Progenitor cell of endocrine pancreas (in vitro differentiated cells): ENCODE measurements at regions not wholly inside any gene's neighbourhood (a gene's known extent, or its start where the extent isn't known, plus 50 kb on each side); places are given as distances from the start of the nearest gene placed in this dataset.
"Not testable (repeated sequence)": the region's sequence is repeated elsewhere in the genome, so short reads cannot be mapped to it uniquely, and the experiment has no call there.

Source experiments
- DNase-seq: peaks from one replicate; pipeline ENCODE4 v3.0.0; 2021; ENCODE audit warnings: low spot score; ENCODE audit not compliant: unreplicated experiment
- H3K27ac Mint-ChIP-seq: 2 replicates; pipeline ENCODE4 v1.8.0; 2021; ENCODE audit warnings: mild to moderate bottlenecking, moderate library complexity, mixed read lengths
- H3K27me3 Mint-ChIP-seq: 2 replicates; pipeline ENCODE4 v1.8.0; 2021; ENCODE audit warnings: mixed read lengths
- H3K36me3 Mint-ChIP-seq: 2 replicates; pipeline ENCODE4 v1.8.0; 2022; ENCODE audit warnings: mixed read lengths; ENCODE audit not compliant: insufficient read depth
- H3K4me1 Mint-ChIP-seq: 2 replicates; pipeline ENCODE4 v1.8.0; 2021; ENCODE audit warnings: low read depth, mixed read lengths
- H3K4me3 Mint-ChIP-seq: 2 replicates; pipeline ENCODE4 v1.8.0; 2021; ENCODE audit warnings: low read depth, mild to moderate bottlenecking, moderate library complexity, mixed read lengths
- H3K9me3 Mint-ChIP-seq: 2 replicates; pipeline ENCODE4 v1.8.0; 2021; ENCODE audit warnings: low read depth, mixed read lengths
- CTCF ChIP-seq: fragments of 200-600 bp; sonication (generic); IDR thresholded peaks from one replicate; pipeline ENCODE4 v1.5.0; 2021; ENCODE audit warnings: antibody characterized with exemption, mild to moderate bottlenecking; ENCODE audit not compliant: unreplicated experiment

GRCh38 chr11:101241160-101241795 lies 111.7 kb upstream of the PGR start:
- TF ChIP-seq CTCF, result no peak
- Mint-ChIP-seq H3K4me1 (no peaks in the 10 kb centered on the region), H3K9me3 (peaks cover 4% of the 10 kb centered on the region), H3K4me3 (no peak overlapping the region), H3K27ac (no peak overlapping the region), H3K36me3 (no peaks in the 10 kb centered on the region), H3K27me3 (no peaks in the 10 kb centered on the region)
- DNase-seq, result no peak

- not testable (repeated sequence) for H3K27me3 Mint-ChIP-seq, H3K27ac Mint-ChIP-seq, DNase-seq, H3K4me1 Mint-ChIP-seq, H3K4me3 Mint-ChIP-seq, H3K36me3 Mint-ChIP-seq
- H3K9me3 Mint-ChIP-seq, result peaks cover 23% of the 10 kb centered on the region
Measured at GRCh38 chr11:101231207-101231834, 101.7 kb upstream of the PGR start.

- no peaks in the 10 kb centered on the region for H3K36me3 Mint-ChIP-seq
- H3K27ac Mint-ChIP-seq, result no peak overlapping the region
- H3K4me3 Mint-ChIP-seq, result no peak overlapping the region
- no peaks in the 10 kb centered on the region for H3K4me1 Mint-ChIP-seq
- no peaks in the 10 kb centered on the region for H3K27me3 Mint-ChIP-seq
- H3K9me3 Mint-ChIP-seq, result peaks cover 26% of the 10 kb centered on the region
- TF ChIP-seq CTCF, result no peak
- no peak for DNase-seq
Measured at GRCh38 chr11:101226617-101227016, 97.0 kb upstream of the PGR start.

GRCh38 chr11:101224221-101224620 lies 94.6 kb upstream of the PGR start:
- Mint-ChIP-seq H3K27me3 (no peaks in the 10 kb centered on the region), H3K4me3 (no peak overlapping the region), H3K27ac (no peak overlapping the region), H3K9me3 (peaks cover 31% of the 10 kb centered on the region), H3K4me1 (no peaks in the 10 kb centered on the region), H3K36me3 (peaks cover 3% of the 10 kb centered on the region)
- TF ChIP-seq CTCF, result no peak
- no peak for DNase-seq

GRCh38 chr11:101218091-101218490 lies 88.5 kb upstream of the PGR start:
- H3K4me3 Mint-ChIP-seq, result not testable (repeated sequence)

GRCh38 chr11:101216091-101216490 lies 86.5 kb upstream of the PGR start:
- H3K27ac Mint-ChIP-seq, H3K36me3 Mint-ChIP-seq, DNase-seq, H3K4me1 Mint-ChIP-seq, H3K27me3 Mint-ChIP-seq, H3K4me3 Mint-ChIP-seq: not testable (repeated sequence)
- H3K9me3 Mint-ChIP-seq, result peaks cover 31% of the 10 kb centered on the region

More at GRCh38 chr11:101218091-101218490, 88.5 kb upstream of the PGR start:
- peaks cover 29% of the 10 kb centered on the region for H3K9me3 Mint-ChIP-seq
- not testable (repeated sequence) for H3K4me1 Mint-ChIP-seq, H3K27ac Mint-ChIP-seq, DNase-seq, H3K27me3 Mint-ChIP-seq, H3K36me3 Mint-ChIP-seq

- H3K36me3 Mint-ChIP-seq, result peaks cover 3% of the 10 kb centered on the region
- H3K27ac Mint-ChIP-seq, result no peak overlapping the region
- peaks cover 32% of the 10 kb centered on the region for H3K9me3 Mint-ChIP-seq
- no peak overlapping the region for H3K4me3 Mint-ChIP-seq
- TF ChIP-seq CTCF, result no peak
- H3K27me3 Mint-ChIP-seq, result no peaks in the 10 kb centered on the region
- H3K4me1 Mint-ChIP-seq, result peaks cover 2% of the 10 kb centered on the region
- no peak for DNase-seq
Measured at GRCh38 chr11:101215069-101215468, 85.5 kb upstream of the PGR start.
